NCI-H1092 (cell line): ENCODE measurements at regions not wholly inside any gene's neighbourhood (a gene's known extent, or its start where the extent isn't known, plus 50 kb on each side); places are given as distances from the start of the nearest gene placed in this dataset.

Source experiments
- DNase-seq: peaks from one replicate; lab custom pipeline; 2025; lab: John Stamatoyannopoulos, UW

DNA sequence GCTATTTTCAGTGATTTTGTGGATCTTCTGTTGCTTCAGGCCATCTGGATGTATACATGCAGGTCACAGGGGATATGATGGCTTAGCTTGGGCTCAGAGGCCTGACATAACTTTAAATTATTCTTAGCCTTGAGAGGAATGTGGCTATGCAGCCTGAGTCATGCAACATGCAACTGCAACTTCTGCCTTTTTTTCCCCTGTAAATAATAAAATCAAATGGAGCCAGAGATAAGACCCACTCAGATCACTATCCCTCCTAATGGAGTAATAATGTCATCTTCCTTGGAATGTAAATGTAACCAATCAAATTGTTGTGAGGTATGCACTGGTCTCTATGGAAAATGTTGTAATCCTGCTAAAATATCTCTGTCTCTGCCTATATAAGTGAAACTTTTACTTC is 54.9 kb downstream of the MAGEB17 start:
- DNase-seq, result no peak

DNA sequence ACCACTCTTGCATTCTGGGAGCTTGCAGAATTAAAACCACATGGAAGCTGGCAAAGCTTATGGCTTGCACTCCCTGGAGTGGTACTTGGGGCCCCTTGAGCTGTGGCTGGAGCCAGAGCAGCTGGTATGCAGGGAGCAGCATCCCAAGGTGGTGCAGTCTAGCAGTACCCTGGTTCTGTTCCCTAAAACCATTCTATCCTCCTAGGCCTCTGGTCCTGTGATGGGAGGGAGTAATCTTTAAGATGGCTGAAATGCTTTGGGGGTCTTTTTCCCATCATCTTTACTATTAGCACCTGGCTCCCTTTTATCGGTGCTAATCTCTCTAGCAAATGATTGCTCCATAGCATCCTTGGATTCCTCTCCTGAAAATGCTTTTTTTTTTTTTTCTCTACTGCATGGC is 56.1 kb downstream of the MAGEB17 start:
- DNase-seq, result no peak

DNA sequence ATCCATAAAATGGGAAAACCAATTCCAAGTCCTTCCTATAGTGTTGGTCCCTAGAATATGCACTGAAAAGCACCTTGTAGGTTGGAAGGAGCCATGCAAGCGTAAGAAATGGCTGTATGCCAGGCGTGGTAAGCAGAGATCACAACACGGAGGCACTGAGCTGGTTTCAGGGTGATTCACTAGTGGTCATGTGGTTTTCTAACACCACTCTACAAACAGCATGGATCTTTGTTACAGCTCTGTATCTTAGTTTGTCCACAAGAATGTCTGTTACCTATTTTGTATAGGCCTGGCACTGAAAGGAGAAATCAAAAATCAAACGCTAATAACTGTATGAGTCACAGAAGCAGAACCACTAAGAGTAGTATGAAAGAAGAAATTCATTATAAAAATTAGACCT is 71.9 kb downstream of the MAGEB17 start:
- DNase-seq, result no peak

DNA sequence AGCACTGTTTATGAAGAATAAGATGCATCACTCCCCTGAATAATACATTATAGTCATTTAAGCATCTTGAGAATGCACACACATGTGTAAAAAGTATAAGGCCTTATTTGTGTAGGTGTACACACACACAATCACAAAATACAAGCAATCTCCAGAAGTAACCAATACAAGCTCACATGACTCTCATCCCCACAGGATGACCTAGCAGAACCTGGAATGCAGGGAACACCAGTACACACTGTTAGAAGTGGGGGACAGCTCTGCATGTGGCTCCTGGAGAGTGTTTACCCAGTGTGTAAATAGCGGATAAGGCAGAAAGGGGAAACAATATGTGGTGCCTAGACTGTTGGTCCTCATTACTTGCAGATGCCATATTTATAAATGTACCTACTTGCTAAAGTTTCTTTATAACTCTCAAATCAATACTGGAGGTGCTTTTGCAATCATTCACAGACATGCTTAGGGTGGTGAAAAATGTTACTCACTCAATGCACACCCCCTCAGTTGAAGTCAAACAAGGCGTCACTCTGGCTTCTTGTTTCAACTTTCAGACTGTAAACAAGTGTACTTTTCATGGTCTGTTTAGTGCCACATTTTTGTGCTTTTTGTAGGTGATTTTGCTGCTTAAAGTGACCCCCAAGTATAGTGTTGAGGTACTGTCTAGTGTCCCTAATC is 73.1 kb downstream of the MAGEB17 start:
- no peak for DNase-seq

DNA sequence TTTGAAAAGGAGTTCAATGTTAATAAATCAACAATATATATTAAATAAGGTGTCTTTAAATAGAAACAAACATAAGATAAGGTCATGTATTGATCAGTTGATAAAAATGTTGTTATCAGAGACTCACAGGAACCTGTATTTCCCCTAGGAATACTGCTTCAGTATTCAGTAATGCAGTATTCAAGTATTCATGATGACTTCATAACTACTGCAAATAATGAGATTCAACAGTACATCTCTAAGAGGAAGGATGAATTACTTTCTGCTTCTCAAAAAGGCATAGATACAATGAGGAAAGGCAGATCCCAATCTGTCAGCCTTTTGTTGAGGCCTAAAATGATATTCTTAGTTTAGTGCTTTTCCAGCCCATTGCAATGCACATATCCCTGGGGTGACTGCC is 73.7 kb downstream of the MAGEB17 start:
- DNase-seq, result no peak

DNA sequence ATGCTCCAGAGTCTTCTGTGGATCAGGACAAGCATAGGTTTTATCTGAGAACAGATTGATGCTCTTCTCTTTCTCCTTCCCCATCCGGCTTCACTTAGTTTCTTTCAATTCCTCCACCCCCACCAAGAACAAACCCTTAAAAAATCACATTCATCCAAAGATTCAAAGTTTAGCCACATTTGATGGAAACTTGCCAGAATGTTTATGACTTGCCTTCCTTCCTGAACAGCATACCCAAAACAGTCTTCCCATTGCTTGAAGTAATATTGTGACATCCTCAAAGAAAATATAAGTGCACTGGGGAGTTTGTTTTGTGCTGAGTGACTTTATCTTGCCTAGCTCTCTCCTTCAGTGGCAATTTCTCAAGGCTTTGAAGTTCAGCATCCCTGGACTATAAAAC is 83.0 kb downstream of the MAGEB17 start:
- DNase-seq, result no peak

DNA sequence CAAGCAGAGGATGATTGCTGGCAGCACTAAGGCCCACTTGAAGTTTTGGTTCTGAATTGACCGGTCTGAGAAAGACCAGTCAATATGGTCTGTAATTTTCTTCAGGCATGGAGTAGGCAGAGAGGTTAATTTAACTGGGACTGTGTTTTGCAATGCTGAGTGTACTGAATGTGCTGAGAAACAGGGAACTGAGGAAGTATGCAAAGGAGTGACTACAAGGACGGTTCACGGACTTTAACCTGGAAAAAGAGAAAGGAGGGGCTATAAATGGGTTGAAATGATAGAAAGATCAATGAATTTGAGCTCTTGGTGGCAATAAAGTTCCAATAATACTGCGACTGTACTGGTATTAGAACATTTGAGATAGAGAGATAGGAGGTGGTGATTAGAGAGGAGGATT is 84.5 kb downstream of the MAGEB17 start:
- no peak for DNase-seq

DNA sequence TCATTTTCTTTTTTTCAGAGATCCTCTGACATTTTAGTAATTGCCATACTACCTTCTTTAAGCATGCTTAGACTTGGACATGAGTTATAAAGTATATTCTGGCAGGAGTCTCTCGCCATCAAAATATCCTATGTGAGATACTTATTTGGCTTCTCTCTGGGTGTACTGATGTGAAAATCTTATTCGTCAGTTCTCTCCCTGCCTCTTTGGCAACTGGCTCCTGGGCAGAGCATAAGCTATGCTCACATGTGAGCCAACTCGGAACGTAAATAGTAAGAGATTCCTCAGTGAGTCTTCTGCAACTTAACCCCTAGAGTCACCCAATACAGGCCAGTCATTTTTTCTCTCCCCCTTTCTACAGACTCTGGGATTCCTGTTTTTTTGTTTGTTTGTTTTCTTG is 91.6 kb downstream of the MAGEB17 start:
- no peak for DNase-seq

DNA sequence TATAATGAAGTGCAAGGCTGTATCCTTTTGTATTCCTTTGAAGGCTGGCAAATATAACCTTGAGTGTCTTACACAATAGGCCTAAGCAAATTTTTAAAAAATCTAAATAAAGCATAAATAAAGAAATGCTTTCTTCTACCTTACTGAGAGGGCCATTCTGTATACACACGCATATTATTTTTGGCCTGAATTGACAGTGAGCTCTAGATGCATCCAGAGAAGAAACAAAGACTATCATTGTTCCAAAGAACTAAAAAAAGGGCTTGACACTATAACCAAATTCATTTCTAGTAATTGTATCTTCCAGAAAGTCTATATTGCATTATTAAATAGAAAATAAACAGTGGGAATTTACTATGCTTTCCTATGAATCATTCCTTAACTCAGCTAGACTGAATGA is 100.2 kb downstream of the MAGEB17 start:
- no peak for DNase-seq

DNA sequence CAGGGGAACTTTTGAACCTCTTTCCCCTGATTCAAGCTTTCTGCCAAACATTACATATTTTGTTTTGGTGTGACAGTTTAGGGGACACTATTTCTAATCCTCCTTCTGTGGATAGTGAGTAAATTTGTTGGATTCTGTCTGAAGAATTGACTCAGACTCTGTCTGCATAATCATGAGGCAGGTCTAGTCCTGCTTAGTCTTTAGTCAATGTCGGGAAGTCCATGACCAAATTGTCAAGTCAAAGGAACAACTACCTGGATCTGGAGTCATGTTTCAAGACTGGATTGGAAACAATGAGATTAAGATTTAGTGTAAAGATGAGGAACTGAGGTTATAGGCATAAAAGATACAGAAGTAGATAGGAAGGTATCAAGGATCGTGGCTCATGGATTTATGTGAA is 100.9 kb downstream of the MAGEB17 start:
- no peak for DNase-seq

DNA sequence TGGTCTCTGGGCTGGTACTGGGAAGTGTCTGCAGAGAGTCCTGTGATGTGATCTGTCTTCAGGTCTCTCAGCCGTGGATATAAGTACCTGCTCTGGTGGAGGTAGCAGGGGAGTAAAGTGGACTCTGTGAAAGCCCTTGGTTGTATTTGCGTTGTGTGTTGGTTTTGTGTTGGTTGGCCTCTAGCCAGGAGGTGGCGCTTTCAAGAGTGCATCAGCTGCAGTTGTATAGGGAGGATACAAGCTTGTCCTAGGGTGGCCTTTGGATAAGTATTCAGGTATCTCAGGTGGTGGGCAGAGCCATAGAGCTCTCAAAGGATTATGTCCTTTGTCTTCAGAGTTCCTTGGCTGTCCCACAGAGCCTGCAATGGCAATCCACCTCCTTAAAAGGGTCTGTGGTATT is 111.6 kb downstream of the MAGEB17 start:
- DNase-seq, result no peak

DNA sequence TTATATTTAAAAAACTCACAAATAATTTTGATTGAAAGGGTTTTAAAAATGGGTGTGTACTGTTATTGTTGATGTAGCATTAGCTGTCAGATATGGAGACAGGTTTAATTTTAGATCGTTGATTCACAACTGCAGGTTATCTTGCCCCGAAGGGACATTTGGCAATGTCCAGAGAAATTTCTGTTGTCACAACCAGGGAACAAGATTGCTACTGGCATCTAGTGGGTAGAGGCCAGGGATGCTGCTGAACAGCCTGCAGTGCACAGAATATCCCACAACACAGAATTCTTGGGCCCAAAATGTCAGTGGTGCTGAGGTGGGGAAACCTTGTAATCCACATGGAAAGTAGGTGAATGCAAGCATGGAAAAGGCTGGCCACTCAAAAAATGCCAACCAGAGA is 114.9 kb downstream of the MAGEB17 start:
- DNase-seq, result no peak

DNA sequence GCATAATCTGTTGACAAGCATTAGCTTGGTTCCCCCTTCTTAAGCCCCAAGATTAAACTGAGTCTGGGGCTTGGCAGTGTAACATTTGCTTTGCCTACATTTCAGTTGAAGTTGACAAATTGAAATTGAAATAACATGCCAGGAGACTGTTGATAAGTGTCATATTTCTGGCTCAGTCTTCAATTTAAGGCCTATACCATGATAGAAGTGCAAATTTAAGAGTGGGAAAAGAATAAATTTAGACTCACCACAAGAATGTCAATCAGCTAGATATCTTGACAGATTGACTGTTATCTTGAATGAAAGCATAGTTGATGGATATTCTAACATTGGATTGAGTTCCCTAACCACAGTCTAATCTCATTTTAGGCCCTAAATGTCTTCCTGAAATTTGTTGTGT is 117.6 kb downstream of the MAGEB17 start:
- DNase-seq, result no peak

DNA sequence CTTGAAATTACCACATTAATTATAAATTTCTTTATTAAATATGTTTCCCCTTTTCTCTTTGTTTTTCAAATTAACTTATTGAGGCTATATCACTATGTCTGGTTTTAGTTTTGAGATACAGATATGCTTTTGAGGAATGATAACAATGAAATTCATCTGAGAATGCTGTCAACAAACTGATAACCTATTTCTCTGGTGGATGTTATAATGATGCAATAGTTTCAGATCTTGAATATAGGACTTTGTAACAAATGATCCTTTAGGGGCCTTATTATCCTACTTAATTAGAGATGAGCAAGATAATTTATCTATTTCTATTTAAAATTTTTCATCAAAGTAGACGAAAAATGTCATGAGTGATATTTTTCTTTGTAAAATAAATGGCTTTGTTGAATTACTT is 123.7 kb downstream of the MAGEB17 start:
- no peak for DNase-seq

DNA sequence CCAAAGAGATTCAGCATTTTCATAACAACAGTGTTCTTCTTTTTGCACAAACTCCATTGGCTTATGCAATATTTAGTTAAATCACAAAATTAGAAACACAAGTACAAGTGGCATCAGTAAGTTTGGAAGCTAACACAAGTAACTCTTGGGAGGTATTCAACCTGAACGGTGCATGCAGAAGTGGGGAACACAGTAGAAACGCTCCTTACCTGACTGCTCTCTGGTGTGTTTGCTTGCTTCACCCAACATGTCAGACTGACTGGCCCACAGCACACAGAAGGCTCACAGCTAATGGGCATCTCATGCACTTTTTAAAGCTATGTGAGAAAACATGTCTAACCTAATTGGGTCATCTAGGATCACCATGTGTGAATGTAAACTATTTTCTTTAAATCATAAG is 133.6 kb downstream of the MAGEB17 start:
- DNase-seq, result no peak

DNA sequence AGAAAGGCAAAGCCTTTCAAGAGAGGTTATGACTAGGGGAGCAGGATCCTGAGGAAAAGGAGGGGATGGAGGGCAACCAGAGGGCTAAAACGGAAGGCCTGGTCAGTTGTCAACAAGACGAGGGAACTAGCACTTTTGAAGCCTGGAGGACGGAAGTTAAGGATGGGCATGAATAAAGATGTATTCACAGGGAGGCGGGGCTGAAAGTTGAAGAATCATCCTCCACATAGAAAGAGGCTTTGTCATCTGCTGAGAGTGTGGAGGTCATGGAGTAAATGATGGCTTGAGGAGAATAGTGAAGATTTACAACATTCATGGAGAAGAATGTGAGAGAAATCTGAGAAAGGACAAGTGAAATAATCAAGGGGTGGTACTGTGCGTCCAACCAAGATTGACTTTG is 137.5 kb downstream of the MAGEB17 start:
- DNase-seq, result no peak

DNA sequence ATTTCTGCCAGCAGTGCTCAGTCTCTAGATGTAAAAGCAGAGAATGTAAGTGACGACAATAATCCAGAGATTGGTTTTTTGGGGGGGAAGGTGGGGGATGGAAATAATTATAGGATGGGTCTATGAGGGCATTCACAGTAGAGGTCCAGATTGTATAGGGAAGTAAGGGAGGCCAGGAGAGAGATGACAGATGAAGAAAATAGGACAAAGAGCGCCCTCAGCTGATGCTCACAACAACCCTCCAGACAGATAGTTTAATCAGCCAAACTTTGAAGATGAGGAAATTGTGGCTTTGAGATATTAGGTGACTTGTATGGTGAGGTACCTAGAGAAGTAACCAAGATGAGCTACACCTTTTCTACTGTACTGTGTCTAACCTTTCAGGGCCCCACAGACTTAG is 137.9 kb downstream of the MAGEB17 start:
- no peak for DNase-seq

DNA sequence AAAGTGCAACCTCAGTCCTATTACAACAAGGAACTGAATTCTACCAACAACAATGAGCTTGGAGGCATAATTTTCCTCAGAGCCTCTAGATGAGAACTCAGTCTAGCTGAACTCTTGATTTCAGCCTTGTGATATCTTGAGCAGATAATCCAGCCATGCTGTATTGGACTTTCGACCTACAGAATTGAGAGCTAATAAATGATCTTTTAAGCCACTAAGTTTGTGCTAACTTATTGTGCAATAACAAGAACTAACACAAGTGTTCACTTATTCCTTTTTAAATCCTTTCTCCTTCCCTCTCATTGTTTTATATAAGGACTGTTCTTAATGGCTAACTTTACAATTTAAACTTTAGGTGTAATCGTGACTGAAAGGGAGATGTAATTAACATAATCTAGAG is 140.7 kb downstream of the MAGEB17 start:
- DNase-seq, result no peak

DNA sequence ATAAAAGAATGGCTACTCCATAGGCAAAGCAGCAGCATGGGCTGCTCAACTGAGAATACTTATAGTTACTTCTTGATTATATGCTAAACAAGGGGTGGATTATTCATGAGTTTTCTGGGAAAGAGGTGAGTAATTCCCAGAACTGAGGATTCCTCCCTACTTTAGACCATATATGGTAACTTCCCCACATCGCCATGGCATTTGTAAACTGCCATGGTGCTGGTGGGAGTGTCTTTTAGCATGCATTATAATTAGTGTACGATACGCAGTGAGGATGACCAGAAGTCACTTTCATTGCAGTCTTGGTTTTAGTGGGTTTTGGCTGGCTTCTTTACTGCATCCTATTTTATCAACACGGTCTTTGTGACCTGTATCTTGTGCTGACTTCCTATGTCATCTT is 141.5 kb downstream of the MAGEB17 start:
- no peak for DNase-seq

DNA sequence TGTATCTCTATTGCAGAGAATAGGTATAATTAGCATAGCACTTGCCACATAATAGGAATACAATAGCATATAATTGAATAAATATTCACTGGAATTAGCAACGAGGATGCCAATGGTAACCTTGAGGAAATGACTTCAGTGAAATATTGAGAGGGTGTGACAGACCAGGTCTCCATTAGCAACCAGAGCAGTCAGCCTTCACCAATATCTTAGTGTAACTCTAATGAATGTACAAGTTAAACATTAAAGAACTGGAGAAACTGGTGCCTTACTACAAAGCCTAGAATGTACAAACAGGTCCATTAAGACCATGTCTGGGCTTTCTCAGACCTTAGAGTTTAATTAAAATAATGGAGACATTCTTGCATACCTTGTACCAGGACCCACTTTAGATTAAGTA is 143.0 kb downstream of the MAGEB17 start:
- DNase-seq, result no peak

DNA sequence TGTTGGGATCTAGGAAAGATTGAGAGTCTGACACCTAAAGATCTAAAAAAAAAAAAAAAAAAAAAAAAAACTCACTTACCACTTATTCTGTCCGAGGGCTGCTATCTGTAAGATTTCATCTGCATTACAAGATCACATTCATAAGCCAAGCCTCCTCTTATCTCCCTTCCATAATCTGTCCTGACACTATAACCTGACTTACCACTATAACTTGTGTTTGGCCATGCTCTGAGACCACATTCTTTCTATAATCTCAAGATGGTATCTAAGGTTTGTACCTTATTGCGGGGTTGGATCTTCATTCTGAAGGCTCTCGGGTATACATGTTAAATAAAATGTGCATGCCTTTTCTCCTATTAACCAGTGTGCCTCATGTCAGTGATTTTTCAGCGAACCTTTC is 144.4 kb downstream of the MAGEB17 start:
- DNase-seq, result no peak

DNA sequence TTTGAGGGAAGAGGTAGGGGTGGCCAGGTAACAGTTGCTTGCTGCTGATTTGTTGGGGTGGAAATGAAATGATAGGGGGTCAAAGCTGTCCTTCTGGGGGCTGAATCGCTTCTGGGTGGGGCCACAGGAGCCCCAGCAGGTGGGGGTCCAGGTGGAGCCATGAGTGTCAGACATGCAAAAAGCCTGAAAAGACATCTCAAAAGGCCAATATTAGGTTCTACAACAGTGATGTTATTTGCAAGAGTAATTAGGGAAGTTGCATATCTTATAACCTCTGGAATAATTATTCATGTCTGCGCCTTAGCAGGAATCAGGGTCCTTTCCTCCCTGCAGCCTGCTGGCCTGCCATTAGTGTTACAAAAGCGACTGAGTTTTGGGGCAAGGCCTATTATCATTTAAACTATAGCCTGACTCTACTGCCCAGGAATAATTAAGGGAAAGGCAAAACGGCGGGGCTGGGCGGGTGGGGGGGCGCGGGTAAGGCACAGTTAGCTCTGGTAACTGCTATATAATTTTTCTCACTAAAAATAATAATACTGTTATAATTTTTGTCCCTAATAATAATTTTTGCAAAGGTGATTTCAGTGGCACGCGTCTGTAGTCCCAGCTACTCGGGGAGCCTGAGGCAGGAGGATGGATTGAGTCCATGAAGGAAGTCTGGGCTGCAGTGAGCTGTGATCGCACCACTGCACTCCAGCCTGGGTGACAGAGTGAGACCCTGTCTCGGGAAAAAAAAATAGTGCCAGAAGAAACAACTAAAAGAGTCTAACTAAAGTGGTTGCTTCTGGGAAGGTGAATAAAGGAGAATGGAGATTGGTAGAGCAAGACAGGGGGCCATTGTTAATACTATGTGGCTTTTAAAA is 145.7 kb downstream of the MAGEB17 start:
- DNase-seq, result no peak

DNA sequence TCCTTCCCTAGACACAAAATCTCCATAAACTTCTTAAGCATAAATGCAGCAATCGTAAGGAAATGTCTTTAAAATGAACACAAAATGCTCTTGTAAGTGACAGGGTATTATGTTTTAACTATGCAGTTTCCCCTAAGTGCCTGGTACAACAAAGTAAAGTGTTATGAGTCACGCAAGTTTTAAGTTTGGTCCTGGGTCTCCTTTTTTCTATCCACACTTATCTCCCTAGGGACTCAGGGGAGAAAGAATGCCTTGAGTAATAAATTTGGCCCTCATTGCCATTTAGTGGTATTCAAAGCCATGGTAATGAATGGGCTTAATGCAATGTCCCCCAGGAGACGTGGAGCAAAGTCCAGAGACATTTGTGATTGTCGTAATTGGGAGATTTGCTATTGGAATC is 149.1 kb downstream of the MAGEB17 start:
- no peak for DNase-seq

DNA sequence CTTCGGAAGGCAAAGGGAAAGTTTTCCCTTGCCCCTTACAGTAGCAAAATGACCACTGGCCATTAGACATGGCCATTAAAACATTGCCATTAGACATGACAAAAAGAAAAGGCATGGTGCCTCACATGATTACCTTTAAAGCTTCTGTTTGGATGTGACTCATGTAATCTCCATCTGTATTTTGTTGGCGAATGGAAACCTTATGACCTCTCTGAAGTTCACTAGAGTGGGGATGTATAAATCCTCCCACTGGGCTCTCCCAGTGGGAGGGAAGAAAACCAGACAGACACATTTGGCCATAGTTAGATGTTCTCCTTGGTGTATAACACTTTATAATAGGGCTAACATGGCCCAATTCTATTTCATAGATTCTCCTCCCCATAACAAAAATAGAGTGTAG is 152.6 kb downstream of the MAGEB17 start:
- DNase-seq, result no peak
